GM12878 (cell line): ENCODE measurements at regions not wholly inside any gene's neighbourhood (a gene's known extent, or its start where the extent isn't known, plus 50 kb on each side); places are given as distances from the start of the nearest gene placed in this dataset.

ENCODE experiments used
- ATAC-seq: fragments of 200-7000 bp; cut with Tn5 transposase; 3 replicates; pipeline ENCODE4 v1.9.1; 2020; ENCODE audit warnings: mild to moderate bottlenecking, moderate library complexity
- BruUV-seq: library from RNA; stranded (reverse); fragments of 400-500 nt; replicated peaks from 2 replicates; lab custom pipeline; 2021; lab: Mats Ljungman, UMichigan
- CTCF ChIA-PET: fragments of 300-600 bp; sonication (Branson Sonifier 250); formaldehyde crosslinking; extraction: SDS; loops from one replicate; lab custom pipeline; 2021; ENCODE audit warnings: inconsistent platforms; lab: Yijun Ruan, JAX
- POLR2A ChIA-PET: fragments of 350-600 bp; formaldehyde crosslinking; extraction: SDS; loops from one replicate; lab custom pipeline; 2021; ENCODE audit warnings: inconsistent platforms; lab: Charles Lee
- RAD21 ChIA-PET: fragments of 300-600 bp; sonication (Branson Sonifier 250); formaldehyde crosslinking; loops from one replicate; lab custom pipeline; 2023; ENCODE audit warnings: antibody characterized with exemption; ENCODE audit not compliant: unreplicated experiment; lab: Charles Lee
- SMC1A ChIA-PET: fragments of 300-600 bp; sonication (Branson Sonifier 250); formaldehyde crosslinking; loops from one replicate; lab custom pipeline; 2023; ENCODE audit not compliant: unreplicated experiment, uncharacterized antibody; lab: Charles Lee
- DNase-seq: peaks from one replicate; pipeline ENCODE4 v3.0.0-alpha.2; 2011; ENCODE audit warnings: low read depth, low spot score
- FAIRE-seq: peaks from 3 replicates; lab custom pipeline; 2011; peaks lifted over from hg19 to GRCh38; lab: Jason Lieb, UNC
- H2AFZ ChIP-seq: 2 replicates; pipeline ENCODE4 v1.6.0; 2011; ENCODE audit warnings: low read depth, low read length, control low read depth; ENCODE audit not compliant: control insufficient read depth
- H3K27ac ChIP-seq: 2 replicates; pipeline ENCODE4 v1.5.1; 2011; ENCODE audit warnings: control low read depth; ENCODE audit not compliant: control insufficient read depth, insufficient read depth
- H3K27me3 ChIP-seq, 2 experiments: replicated peaks in 1 of 2; 2 replicates each; pipeline versions ENCODE4 v1.6.0 to v1.6.1; 2011; ENCODE audit warnings: low read length in 1 of 2; ENCODE audit not compliant: control insufficient read depth in 2 of 2, insufficient read depth in 2 of 2
- H3K36me3 ChIP-seq, 2 experiments: 2 replicates each; pipeline ENCODE4 v1.5.1; 2011; ENCODE audit warnings: low read length in 1 of 2; ENCODE audit not compliant: control insufficient read depth in 2 of 2, insufficient read depth in 2 of 2
- H3K4me1 ChIP-seq: 2 replicates; pipeline ENCODE4 v1.6.1; 2011; ENCODE audit warnings: mild to moderate bottlenecking, low read length, moderate library complexity, mixed read lengths; ENCODE audit not compliant: control insufficient read depth, insufficient read depth
- H3K4me2 ChIP-seq: 2 replicates; pipeline ENCODE4 v1.6.0; 2011; ENCODE audit warnings: control low read depth; ENCODE audit not compliant: control insufficient read depth, insufficient read depth
- H3K4me3 ChIP-seq: fragments of 200-600 bp; sonication (generic); 2 replicates; pipeline ENCODE4 v1.5.1; 2016
- H3K79me2 ChIP-seq: 2 replicates; pipeline ENCODE4 v1.6.0; 2011; ENCODE audit warnings: low read length; ENCODE audit not compliant: control insufficient read depth, insufficient read depth
- H3K9ac ChIP-seq: 2 replicates; pipeline ENCODE4 v1.8.0; 2011; ENCODE audit warnings: low read length, control low read depth, mixed read lengths; ENCODE audit not compliant: control insufficient read depth, insufficient read depth
- H3K9me3 ChIP-seq: replicated peaks from 3 replicates; pipeline ENCODE4 v1.5.1; 2011; ENCODE audit warnings: mild to moderate bottlenecking, low read length; ENCODE audit not compliant: control insufficient read depth, insufficient read depth
- H4K20me1 ChIP-seq: 2 replicates; pipeline ENCODE4 v1.6.0; 2011; ENCODE audit not compliant: control insufficient read depth, insufficient read depth
- CTCF ChIP-seq, 3 experiments: IDR thresholded peaks in 2 of 3; conservative IDR thresholded peaks in 1 of 3; 2 replicates each; pipeline ENCODE4 v1.5.1; 2011; ENCODE audit warnings: low read depth in 3 of 3, low read length in 3 of 3, mild to moderate bottlenecking in 3 of 3, control low read depth in 2 of 3, moderate library complexity in 2 of 3, inconsistent platforms in 1 of 3, mixed read lengths in 1 of 3; ENCODE audit not compliant: control insufficient read depth in 2 of 3, insufficient read depth in 1 of 3; ENCODE audit errors: extremely low read depth in 1 of 3
- NKRF ChIP-seq: fragments of 450-650 bp; conservative IDR thresholded peaks from 2 replicates; pipeline ENCODE4 v1.6.1; 2017; ENCODE audit warnings: mild to moderate bottlenecking, moderate library complexity
- RAD21 ChIP-seq: IDR thresholded peaks from 2 replicates; pipeline ENCODE4 v1.6.1; 2011; ENCODE audit warnings: mild to moderate bottlenecking, low read depth, low read length, moderate library complexity; ENCODE audit not compliant: insufficient read depth
- SMC3 ChIP-seq: IDR thresholded peaks from 2 replicates; pipeline ENCODE4 v1.6.1; 2011; ENCODE audit warnings: low read length, improper control_type of control experiment, borderline replicate concordance
- YY1 ChIP-seq: IDR thresholded peaks from 2 replicates; pipeline ENCODE4 v1.6.1; 2011; ENCODE audit warnings: low read depth, mild to moderate bottlenecking, low read length
- WGBS: methylation state at CpG from one replicate; pipeline ENCODE4 v1.1.6; 2016; ENCODE audit warnings: low lambda C conversion rate; ENCODE audit not compliant: insufficient replicate concordance, insufficient coverage; ENCODE audit errors: missing lambda C conversion rate; 5-methylcytosine and 5-hydroxymethylcytosine counted together
- in situ Hi-C: fragments of 300-500 bp; cut with MboI; formaldehyde crosslinking; loops from 9 replicates; pipeline ENCODE4 v1.14.3; 2018; ENCODE audit warnings: mixed read lengths
- intact Hi-C: fragments of 100-400 bp; cut with micrococcal nuclease; formaldehyde crosslinking; loops from one replicate; pipeline ENCODE4 v1.14.2; 2022; ENCODE audit not compliant: unreplicated experiment

GRCh38 chr6:140052736-140053729 is 678.6 kb upstream of the CITED2 start:
- no peaks in the 10 kb centered on the region for H3K4me1 ChIP-seq
- CTCF ChIA-PET: interaction anchor here (0.7 to 2.7 kb wide), 20 partner anchors 8 to 1509 kb away, joined by 3 to 18 read pairs (median 4); no protein-coding TSS in a partner anchor
- intact Hi-C loops (loop anchor here (10.0 kb wide), 1 partner anchor 1512 kb away; no protein-coding TSS in a partner anchor), in situ Hi-C loops (no loop called here)
- H3K9me3 ChIP-seq: no peaks in the 10 kb centered on the region
- WGBS: 41% methylated on average over 6 of the region's 6 CpGs
- TF ChIP-seq CTCF (IDR thresholded peaks at IDR 0.05 in 2 of 3, conservative IDR thresholded peaks at IDR 0.05 in 1 of 3; ENCODE audit: control insufficient read depth in 2 of 3, extremely low read depth in 1 of 3, insufficient read depth in 1 of 3, low read depth in 3 of 3, low read length in 3 of 3) (peak; percentile 27 to 40 (median 30); a peak in 4 of 6 replicates), RAD21 (peak; percentile 69), SMC3 (peak; percentile 47; the same call in 1 of the 2 replicates), NKRF (no peak), YY1 (peak; percentile 53; the same call in 1 of the 2 replicates)
- TF ChIP-seq, all 136 proteins: peak for 4
- Histone ChIP-seq H2AFZ (no peak overlapping the region), H3K36me3 (no peaks in the 10 kb centered on the region), H3K4me3 (no peak overlapping the region), H3K9ac (no peak overlapping the region), H3K4me2 (no peak overlapping the region), H3K27me3 (no peaks in the 10 kb centered on the region), H4K20me1 (no peaks in the 10 kb centered on the region), H3K79me2 (no peaks in the 10 kb centered on the region), H3K27ac (no peak overlapping the region)
- ChIA-PET RAD21 (interaction anchor here (0.8 to 2.6 kb wide), 12 partner anchors 9 to 1509 kb away, joined by 3 to 10 read pairs (median 4); no protein-coding TSS in a partner anchor), POLR2A (interaction anchor here (1.0 kb wide), 1 partner anchor 220 kb away, joined by 4 read pairs; no protein-coding TSS in a partner anchor), SMC1A (interaction anchor here (0.9 to 3.3 kb wide), 22 partner anchors 10 to 1511 kb away, joined by 3 to 18 read pairs (median 4); no protein-coding TSS in a partner anchor)
- BruUV-seq: no TSS peak
- no peak for FAIRE-seq
- DNase-seq: no peak
- no peak for ATAC-seq
